GM12874 (cell line): ENCODE measurements at regions not wholly inside any gene's neighbourhood (a gene's known extent, or its start where the extent isn't known, plus 50 kb on each side); places are given as distances from the start of the nearest gene placed in this dataset.

Experiments used
- CTCF ChIP-seq: IDR thresholded peaks from 2 replicates; pipeline ENCODE4 v1.5.1; 2011; ENCODE audit warnings: low read depth, mild to moderate bottlenecking, control low read depth, low read length, moderate library complexity; ENCODE audit not compliant: insufficient read depth

DNA sequence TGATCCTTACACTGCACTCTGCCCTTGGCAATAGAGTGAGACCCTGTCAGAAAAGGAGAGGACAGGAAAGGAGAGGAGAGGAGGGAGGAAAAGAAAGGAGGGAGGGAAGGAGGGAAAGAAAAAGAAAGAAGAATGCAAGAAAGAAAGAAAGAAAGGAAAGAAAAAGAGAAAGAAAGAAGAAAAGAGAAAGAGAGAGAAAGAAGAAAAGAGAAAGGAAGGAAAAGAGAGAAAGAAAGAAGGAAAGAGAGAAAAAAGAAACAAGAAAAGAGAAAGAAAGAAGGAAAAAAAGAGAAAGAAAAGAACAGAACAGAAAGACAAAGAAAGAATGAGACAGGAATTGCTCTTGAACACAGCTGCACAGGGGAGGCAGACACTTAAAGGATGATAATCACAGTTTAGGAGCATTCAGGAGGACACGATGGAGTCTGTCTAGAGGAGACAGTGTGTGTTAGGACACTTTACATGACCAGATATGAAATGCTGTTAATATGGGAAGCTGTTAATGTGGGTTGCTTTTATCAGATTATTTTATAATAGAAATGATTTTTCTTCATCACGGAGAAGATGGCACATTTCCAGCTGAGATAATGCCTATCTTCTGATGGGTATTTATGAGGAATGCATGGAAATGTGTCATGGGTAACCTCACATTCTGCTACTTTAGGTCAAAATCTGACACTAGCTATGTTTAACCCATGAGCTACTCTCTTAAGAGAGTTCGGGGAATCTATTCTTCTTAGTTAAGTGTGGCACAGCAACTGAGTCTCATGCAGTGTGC, 160.5 kb downstream of the BAMBI start:
- TF ChIP-seq CTCF: no peak

DNA sequence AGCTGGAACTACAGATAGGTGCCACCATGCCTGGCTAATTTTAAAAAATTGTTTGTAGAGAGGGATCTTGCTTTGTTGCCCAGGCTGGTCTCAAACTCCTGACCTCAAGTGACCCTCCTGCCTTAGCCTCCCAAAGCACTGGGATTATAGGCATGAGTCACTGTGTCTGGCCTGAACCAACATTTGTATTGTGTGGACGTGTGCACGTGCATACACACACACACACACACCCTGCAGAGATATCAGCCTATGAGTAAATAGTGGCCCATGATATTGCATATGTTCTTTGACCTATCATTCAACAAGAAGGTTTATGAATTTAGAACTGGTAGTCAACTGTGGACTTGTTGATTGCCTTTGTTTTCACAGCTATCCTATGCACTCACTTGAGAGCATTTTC, 161.6 kb downstream of the BAMBI start:
- no peak for TF ChIP-seq CTCF

GRCh38 chr10:28839600-28840007, 162.3 kb downstream of the BAMBI start:
- no peak for TF ChIP-seq CTCF

DNA sequence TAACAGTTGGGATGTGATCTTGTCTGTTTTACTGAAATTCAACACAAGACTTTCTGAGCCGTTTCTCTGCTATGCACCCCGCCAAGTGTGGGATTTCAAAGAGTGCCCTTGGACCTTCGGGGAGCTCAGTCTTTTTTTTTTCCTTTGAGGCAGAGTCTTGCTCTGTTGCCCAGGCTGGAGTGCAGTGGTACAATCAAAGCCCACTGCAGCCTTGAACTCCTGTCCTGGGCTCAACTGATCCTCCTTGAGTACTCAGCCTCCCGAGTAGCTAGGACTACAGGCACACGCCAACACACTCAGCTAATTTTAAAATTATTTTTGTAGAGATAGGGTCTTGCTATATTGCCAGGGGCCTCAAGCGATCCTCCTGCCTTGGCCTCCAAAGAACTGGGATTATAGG, 162.9 kb downstream of the BAMBI start:
- no peak for TF ChIP-seq CTCF

DNA sequence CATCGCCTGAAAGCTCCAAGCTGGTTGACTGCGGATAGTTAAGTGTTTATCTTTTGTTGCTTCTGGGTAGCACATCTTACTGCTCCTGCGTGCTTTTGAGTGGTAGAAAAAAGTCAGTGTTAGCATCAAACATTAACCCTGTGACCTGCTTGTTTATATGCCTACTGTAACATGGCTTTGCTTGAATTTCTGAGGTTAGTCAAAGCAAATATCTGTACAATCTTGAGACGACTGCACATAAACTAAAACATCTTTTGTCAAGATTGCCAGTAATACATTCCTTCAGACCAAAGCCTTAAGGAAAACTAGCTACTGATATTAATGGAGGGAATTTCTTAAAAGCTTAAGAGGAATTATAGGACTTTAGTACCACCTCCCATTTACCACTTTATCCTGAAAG, 163.7 kb downstream of the BAMBI start:
- no peak for TF ChIP-seq CTCF

DNA sequence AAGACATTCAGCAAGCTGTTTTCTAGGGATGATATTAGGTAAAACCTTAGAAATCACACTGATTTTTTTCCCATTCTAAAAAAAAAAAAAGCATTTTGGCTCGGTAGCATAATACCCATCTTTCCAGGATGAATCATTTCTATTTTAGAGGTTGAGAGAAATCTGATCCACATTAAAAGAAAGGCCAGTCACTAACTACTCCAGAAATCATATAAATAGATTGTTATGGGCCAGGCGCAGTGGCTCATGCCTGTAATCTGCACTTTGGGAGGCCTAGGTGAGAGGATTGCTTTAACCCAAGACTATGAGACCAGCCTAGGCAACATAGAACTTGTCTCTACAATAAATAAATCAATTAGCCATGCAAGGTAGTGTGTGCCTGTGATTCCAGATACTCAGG, 164.3 kb downstream of the BAMBI start:
- no peak for TF ChIP-seq CTCF

DNA sequence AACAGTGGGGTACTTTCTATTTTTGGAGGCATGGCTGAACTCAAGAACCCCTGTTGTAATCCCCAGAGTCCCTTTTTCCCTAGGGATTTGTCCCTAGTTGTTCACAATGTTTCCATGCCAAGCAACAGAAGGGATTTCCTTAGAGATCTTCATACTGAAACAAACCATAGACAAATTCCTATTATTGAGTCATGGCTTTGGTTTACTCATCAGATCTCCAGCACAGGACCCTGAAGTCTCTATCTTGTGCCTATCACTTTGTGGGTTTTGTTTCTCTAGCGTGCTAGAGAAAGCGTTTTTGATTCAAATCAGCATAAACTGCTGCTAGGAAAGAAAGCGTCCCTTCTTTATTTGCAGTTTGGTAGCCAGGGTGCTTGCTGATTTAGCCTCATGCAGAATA, 165.0 kb downstream of the BAMBI start:
- TF ChIP-seq CTCF: no peak
